NCI-H748 (cell line): ENCODE measurements at regions not wholly inside any gene's neighbourhood (a gene's known extent, or its start where the extent isn't known, plus 50 kb on each side); places are given as distances from the start of the nearest gene placed in this dataset.

Experiments
- DNase-seq: peaks from one replicate; lab custom pipeline; 2025; ENCODE audit not compliant: unreplicated experiment; lab: John Stamatoyannopoulos, UW

GRCh38 chr10:52440612-52441285 lies 126.7 kb downstream of the DKK1 start:
- DNase-seq, result no peak

- no peak for DNase-seq
These were observed 128.5 kb downstream of the DKK1 start for GRCh38 chr10:52442576-52442975.

GRCh38 chr10:52443419-52444388 lies 129.6 kb downstream of the DKK1 start:
- no peak for DNase-seq

- no peak for DNase-seq
These were observed 132.3 kb downstream of the DKK1 start for GRCh38 chr10:52446391-52446790.

GRCh38 chr10:52447931-52448353 lies 133.9 kb downstream of the DKK1 start:
- no peak for DNase-seq

GRCh38 chr10:52450762-52451291 lies 136.7 kb downstream of the DKK1 start:
- no peak for DNase-seq

- no peak for DNase-seq
These were observed 137.7 kb downstream of the DKK1 start for GRCh38 chr10:52451817-52452216.

GRCh38 chr10:52452600-52453493 lies 138.8 kb downstream of the DKK1 start:
- no peak for DNase-seq

GRCh38 chr10:52453501-52453900 lies 139.4 kb downstream of the DKK1 start:
- DNase-seq, result no peak

GRCh38 chr10:52454491-52454890 lies 140.4 kb downstream of the DKK1 start:
- no peak for DNase-seq

- no peak for DNase-seq
These were observed 141.0 kb downstream of the DKK1 start for GRCh38 chr10:52455098-52455497.

GRCh38 chr10:52459097-52459496 lies 145.0 kb downstream of the DKK1 start:
- DNase-seq, result no peak

GRCh38 chr10:52463826-52464225 lies 149.7 kb downstream of the DKK1 start:
- DNase-seq, result no peak

- no peak for DNase-seq
These were observed 150.5 kb downstream of the DKK1 start for GRCh38 chr10:52464368-52465124.

GRCh38 chr10:52465202-52465601 lies 151.1 kb downstream of the DKK1 start:
- DNase-seq, result no peak

- no peak for DNase-seq
These were observed 152.4 kb downstream of the DKK1 start for GRCh38 chr10:52466464-52466863.

GRCh38 chr10:52469970-52470705 lies 156.1 kb downstream of the DKK1 start:
- no peak for DNase-seq

- no peak for DNase-seq
These were observed 158.5 kb downstream of the DKK1 start for GRCh38 chr10:52472406-52473146.

- no peak for DNase-seq
These were observed 160.2 kb downstream of the DKK1 start for GRCh38 chr10:52474265-52474664.
